Fibroblast of skin of left biceps (primary cell): ENCODE measurements at regions not wholly inside any gene's neighbourhood (a gene's known extent, or its start where the extent isn't known, plus 50 kb on each side); places are given as distances from the start of the nearest gene placed in this dataset.
A peak's percentile ranks its signal among the peaks of the same experiment; 100 is the strongest.

Experiments
- DNase-seq, 2 experiments: peaks; one replicate each; pipeline ENCODE4 v3.0.0-alpha.2; 2013; ENCODE audit warnings: low read depth in 2 of 2

DNA sequence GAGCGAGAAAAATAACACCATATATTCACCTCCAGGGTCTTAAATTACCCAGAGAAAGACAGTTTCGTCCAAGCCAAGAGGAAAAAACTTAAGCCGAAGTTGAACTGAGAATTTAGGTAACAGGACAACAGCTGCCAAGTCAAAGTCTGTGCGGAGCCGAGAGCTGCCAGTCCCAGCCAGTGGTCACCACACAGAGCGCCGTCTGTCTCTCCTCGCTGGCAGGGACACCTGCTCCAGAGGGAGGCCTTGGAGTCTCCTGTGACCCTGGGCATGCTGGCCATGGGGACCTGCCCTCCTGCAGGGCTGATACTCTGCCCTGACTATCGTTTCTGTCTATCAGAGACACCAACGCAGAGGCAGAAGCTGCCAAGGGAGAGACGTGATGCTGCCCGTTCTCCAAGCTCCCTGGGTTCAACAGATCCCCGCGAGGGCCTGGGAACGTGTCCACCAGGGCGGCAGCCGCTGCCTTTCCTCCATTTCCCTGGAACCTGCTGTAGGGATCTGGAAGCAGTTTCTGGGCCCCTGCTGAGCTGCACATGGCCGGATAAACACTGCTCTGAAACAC lies 341.3 kb downstream of the SMOC2 start:
- no peak for DNase-seq

DNA sequence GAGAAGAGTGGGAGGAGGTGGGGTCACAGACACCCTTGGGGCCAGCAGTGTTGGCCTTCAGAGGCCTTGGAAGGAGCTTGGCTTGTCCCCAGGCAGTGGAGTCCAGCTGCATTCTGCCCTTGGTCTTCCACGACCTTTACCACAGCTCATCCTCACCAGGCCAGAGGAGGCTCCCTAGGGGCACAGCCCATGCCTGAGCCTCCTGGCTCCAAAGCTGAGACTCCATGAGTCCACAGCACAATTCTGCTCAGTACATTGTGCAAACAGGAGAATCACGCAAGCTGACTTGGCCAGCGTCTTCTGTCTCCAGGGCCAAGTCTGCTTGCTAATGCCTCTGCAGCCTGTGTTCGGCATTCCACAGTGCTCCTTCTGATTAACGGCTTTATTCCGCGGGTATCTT lies 337.2 kb downstream of the SMOC2 start:
- DNase-seq, result no peak

GRCh38 chr6:168774381-168774780 lies 333.4 kb downstream of the SMOC2 start:
- DNase-seq, result no peak

DNA sequence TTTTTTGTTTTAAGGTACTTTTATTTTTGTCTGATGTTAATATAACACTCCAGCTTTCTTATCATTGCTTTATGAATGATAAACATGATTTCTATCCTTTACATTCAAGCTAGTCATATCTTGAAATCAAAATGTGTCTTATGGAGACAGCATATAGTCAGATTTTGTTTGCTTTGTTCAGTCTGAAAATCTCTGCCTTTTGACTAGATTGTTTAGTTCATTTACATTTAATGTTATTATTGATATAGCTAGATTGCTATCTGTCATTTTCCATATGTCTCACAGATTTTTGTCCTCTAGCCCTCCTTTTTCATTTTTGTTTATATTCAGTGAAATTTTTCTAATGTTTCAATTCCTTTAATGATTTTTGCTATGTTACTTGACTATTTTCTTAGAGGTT lies 332.8 kb downstream of the SMOC2 start:
- DNase-seq, result no peak

DNA sequence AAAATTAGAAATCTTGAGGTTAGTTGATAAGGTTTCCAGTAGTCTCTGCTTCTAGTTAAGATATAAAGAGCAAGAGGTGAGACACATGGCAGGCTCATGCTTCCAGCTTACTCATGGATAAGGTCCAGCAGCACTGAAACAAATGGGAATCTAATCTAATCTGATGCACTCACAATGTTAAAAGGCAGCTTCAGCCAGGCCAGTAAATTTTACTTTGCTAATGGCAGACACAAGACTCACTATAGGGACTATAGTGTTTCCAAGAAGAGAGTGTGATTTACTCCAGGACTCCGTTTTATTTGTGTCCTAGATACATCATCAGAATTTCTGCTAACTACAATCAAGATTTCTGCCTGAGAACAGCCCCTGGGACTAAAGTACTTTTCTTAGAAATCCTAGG lies 324.8 kb downstream of the SMOC2 start:
- DNase-seq, result no peak

- peak; percentile 13 to 30 for DNase-seq
Measured at GRCh38 chr6:168756009-168756634, 315.1 kb downstream of the SMOC2 start.

- DNase-seq, result no peak
Measured at GRCh38 chr6:168746643-168747042, 305.7 kb downstream of the SMOC2 start.

- no peak for DNase-seq
Measured at GRCh38 chr6:168746013-168746412, 305.0 kb downstream of the SMOC2 start.

GRCh38 chr6:168744861-168745260 lies 303.9 kb downstream of the SMOC2 start:
- no peak for DNase-seq

DNA sequence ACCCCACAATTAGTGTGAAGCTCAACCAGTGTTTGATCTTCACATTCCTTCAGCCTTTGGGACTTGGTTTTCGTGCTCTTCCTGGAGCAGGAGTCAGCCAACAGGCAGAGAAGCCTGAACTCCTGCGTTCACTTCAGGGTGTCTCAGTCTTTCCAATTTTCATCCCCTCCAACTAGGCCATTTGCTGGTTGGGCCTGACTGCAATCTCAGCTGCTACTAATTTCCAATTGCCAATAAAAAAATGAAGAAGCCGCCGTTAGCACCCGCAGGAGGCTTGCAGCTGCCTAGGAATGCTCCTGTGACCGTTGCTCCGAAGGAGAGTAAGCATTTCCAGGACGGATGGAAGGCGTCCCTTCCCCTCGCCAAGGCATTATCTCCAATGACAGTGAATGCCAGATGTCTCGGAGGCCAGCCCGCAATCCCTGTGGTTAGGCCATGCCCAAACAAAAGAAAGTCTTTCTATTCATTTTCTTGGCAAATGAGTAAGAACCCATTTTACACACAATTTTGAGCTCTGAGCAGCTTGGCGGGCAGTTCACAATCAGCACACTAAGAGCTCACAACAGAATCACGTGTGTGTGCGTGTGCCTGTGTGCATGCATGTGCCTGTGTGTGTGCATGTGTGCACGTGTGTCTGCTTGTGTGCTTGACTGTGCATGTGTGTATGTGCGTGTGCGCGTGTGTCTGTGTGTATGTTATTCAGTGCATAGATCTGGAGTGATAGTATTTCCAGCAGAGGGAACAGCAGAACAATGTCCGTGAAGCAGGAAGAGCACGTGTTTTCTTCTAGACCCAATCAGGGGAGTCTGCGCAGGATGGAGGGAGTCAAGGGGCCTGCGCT lies 301.2 kb downstream of the SMOC2 start:
- no peak for DNase-seq

GRCh38 chr6:168741305-168741704 lies 300.3 kb downstream of the SMOC2 start:
- no peak for DNase-seq

DNA sequence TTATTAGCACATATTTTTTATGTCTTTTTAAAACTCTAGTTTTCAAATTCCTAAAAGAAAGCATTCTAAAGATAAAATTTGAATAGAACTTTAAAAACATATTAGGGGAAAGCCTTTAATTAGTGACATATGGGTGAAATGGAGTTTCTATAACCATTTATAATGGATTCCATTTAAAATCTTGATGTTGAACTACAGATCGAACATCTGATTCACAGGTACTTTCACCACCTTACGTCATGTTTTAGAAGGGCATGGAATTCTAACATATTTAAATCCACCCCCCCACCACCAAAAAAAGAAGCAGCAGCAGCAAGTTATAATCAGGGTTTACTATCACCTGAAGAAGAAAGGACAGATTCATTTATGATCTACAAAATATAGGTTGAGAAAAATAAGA lies 298.4 kb downstream of the SMOC2 start:
- no peak for DNase-seq

GRCh38 chr6:168737481-168737880 lies 296.5 kb downstream of the SMOC2 start:
- no peak for DNase-seq

DNA sequence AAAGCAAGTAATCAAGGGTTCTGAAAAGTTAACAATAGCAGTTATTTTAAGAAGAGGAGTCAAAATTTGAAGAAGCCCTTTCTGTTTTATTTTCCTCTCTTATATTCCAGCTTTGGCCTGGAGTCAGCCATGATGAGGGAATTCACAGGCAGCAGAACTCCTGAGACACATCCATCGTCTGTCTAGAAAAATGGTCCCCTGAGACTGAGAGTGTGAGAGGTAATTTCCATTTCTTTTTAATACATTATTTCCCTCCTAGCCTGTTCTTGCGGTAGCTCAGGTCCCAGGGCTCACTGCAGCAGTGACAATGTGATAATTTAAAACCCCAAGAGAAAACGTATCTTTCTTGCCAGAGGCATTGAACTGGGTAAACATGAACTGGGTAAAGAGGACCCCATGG lies 296.0 kb downstream of the SMOC2 start:
- DNase-seq, result no peak

GRCh38 chr6:168736039-168736438 lies 295.1 kb downstream of the SMOC2 start:
- DNase-seq, result no peak

- DNase-seq, result no peak
Measured at GRCh38 chr6:168735268-168735949, 294.4 kb downstream of the SMOC2 start.

DNA sequence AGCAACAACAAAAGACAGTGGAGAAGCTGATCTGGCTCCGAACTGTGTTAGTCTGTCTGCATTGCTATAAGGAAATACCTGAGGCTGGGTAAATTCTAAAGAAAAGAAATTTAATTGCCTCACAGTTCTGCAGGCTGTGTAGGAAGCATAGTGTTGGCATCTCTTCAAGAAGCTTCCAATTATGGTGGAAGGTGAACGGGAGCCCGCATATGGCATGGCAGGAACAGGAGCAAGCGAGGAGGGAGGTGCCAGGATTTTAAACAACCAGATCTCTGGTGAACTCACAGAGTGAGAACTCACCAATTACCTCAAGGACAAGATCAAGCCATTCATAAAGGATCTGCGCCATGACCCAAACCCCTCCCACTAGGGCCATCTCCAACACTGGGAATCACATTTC lies 293.5 kb downstream of the SMOC2 start:
- DNase-seq, result no peak

DNA sequence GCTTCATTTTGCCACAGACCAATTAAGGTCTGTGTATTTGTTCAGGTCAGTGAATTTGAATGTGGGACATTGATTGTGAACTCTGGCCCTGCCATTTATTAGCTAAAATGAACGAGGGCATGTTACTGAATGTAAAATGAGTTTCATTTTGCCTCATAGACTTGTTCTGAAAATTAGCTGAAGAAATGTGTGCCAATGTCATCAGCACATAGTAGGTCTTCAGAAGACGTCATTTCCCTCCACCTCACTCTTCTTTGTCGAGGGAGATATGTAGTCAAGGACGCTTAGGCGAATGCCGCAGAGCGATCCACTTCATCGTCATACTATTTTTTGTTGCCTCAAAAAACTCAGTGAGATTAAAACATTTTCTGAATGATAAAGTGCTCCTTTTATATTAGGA lies 291.7 kb downstream of the SMOC2 start:
- DNase-seq, result no peak

DNA sequence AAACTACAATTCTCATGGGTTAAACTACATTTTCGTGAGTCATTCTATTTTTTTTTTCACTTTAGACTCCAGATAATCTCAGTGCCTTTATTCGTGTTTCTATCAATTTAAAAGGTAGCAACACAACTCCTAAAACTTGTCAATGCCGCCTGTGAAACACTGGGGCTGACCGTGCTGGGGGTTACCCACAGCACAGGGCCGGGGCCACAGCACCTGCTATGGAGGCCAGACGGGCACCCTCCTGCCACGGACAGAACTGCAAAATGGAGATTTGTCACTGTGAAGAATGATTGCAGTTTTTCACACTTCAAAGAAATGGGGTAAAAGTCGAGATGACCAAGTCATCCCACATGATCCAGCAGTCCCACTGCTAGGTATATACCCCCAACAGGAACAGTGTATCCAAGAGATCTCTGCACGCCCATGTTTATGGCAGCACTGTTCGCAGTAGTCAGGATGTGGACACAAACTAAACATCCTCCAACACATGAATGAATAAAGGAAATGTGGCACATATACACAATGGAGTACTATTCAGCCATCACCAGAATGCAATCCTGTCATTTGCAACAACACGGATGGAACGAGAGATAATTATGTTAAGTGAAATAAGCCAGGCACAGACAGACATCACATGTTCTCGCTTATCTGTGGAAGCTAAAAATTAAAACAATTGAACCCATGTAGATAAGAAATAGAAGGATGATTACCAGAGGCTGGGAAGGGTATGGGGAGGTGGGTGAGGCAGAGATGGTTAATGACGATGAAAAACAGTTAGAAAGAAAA lies 290.1 kb downstream of the SMOC2 start:
- DNase-seq, result no peak

- DNase-seq, result no peak
Measured at GRCh38 chr6:168728056-168728455, 287.1 kb downstream of the SMOC2 start.

DNA sequence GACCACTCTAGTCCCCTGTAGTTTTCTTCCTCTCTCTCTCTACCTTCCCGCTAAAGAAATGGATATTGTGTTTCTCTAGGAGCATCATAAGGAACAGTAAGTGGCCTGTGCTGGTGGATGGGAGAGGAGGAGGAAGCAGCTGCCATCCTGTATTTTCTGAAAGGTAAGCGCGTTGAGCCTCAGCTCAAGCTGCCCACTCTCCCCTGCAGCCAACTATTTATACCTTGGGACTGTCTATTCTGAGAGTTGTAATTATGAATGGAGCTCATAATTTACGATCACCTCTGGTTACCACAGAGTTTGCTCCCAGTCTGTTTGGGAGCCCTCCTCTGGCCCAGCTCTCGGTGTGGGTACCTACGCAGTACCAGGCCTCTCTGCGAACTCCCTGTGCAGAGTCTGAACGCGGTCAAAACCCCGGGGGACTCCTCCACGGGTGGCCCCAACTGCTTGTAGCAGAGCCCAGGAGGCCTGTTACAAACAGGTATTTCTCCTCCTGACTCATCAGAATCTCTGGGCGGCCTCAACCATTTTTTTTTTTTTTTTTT lies 285.4 kb downstream of the SMOC2 start:
- DNase-seq, result no peak
